C1 segment of cervical spinal cord (tissue), 14 donors: ENCODE measurements at regions not wholly inside any gene's neighbourhood (a gene's known extent, or its start where the extent isn't known, plus 50 kb on each side); places are given as distances from the start of the nearest gene placed in this dataset.
"Not testable (repeated sequence)": the region's sequence is repeated elsewhere in the genome, so short reads cannot be mapped to it uniquely, and the experiment has no call there.

ENCODE experiments used
- DNase-seq, 14 donors: peaks; one replicate each; lab custom pipeline; 2025; lab: John Stamatoyannopoulos, UW

GRCh38 chr16:21514474-21514840 lies 84.9 kb upstream of the METTL9 start:
- not testable (repeated sequence) for DNase-seq

GRCh38 chr16:21516705-21517040 lies 82.7 kb upstream of the METTL9 start:
- DNase-seq = not testable (repeated sequence)

GRCh38 chr16:21517263-21517662 lies 82.1 kb upstream of the METTL9 start:
- DNase-seq = not testable (repeated sequence)

- peak in 1 of 14 donors; percentile 47 for DNase-seq
These were observed 79.8 kb upstream of the METTL9 start for GRCh38 chr16:21519361-21520133.

- peak; percentile 88 to 100 (median 98) for DNase-seq
These were observed 79.0 kb upstream of the METTL9 start for GRCh38 chr16:21520134-21521047.

GRCh38 chr16:21521048-21521389 lies 78.4 kb upstream of the METTL9 start:
- not testable (repeated sequence) for DNase-seq

- DNase-seq = peak in 10 of 14 donors; percentile 24 to 64 (median 32)
These were observed 77.8 kb upstream of the METTL9 start for GRCh38 chr16:21521390-21522143.

- DNase-seq = not testable (repeated sequence)
These were observed 76.5 kb upstream of the METTL9 start for GRCh38 chr16:21522846-21523245.

GRCh38 chr16:21523411-21524067 lies 75.8 kb upstream of the METTL9 start:
- no peak for DNase-seq

GRCh38 chr16:21524068-21524751 lies 75.2 kb upstream of the METTL9 start:
- DNase-seq = no peak

- not testable (repeated sequence) for DNase-seq
These were observed 74.7 kb upstream of the METTL9 start for GRCh38 chr16:21524752-21525028.

- not testable (repeated sequence) for DNase-seq
These were observed 74.1 kb upstream of the METTL9 start for GRCh38 chr16:21525029-21525895.

GRCh38 chr16:21525956-21526922 lies 73.1 kb upstream of the METTL9 start:
- DNase-seq = not testable (repeated sequence)

- DNase-seq = peak in 1 of 14 donors; percentile 55
These were observed 72.2 kb upstream of the METTL9 start for GRCh38 chr16:21526923-21527807.

GRCh38 chr16:21529060-21529658 lies 70.2 kb upstream of the METTL9 start:
- not testable (repeated sequence) for DNase-seq

- DNase-seq = not testable (repeated sequence)
These were observed 68.5 kb upstream of the METTL9 start for GRCh38 chr16:21530729-21531383.

- not testable (repeated sequence) for DNase-seq
These were observed 66.4 kb upstream of the METTL9 start for GRCh38 chr16:21532996-21533395.
